Sigmoid colon (tissue), 3 donors: ENCODE measurements at regions not wholly inside any gene's neighbourhood (a gene's known extent, or its start where the extent isn't known, plus 50 kb on each side); places are given as distances from the start of the nearest gene placed in this dataset.

Experiments
- CTCF ChIP-seq, 4 experiments: fragments of 450-650 bp in 3 of 4; fragments of 200-600 bp in 1 of 4; IDR thresholded peaks; one replicate each; pipeline ENCODE4 v1.5.1; 2016 to 2019; ENCODE audit warnings: antibody characterized with exemption in 4 of 4, mild to moderate bottlenecking in 3 of 4, moderate library complexity in 2 of 4
- POLR2A ChIP-seq, 2 donors: fragments of 450-650 bp; IDR thresholded peaks; one replicate each; pipeline ENCODE4 v1.6.1; 2016; ENCODE audit warnings: antibody characterized with exemption in 2 of 2, mild to moderate bottlenecking in 2 of 2, moderate library complexity in 2 of 2

DNA sequence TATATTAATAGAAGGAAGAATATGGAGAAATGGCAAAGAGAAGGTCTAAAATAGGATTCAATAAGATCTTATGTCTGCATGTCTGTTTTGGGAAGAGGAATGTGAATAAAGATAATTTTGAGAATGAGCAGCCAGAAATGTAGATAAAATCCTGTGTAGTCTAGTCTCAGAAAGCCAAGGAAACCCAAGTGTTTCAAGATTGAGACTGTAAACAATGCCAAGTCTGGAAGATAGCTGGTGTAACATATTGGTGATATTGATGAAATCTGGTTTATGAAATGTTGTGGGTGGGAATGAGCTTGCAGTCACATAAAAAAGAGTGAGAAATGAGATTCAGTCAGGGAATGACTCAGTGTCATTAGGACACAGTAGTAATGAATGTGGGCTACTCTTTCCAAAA is 1180.3 kb upstream of the PCDH20 start:
- TF ChIP-seq CTCF (IDR thresholded peaks at IDR 0.05) (no peak), POLR2A (IDR thresholded peaks at IDR 0.05) (no peak)
